Stimulated activated CD8-positive, alpha-beta memory T cell treated with anti-CD3 and anti-CD28 coated beads, Interleukin-7, amount 100 ng/mL, for 48 hours (primary cell): ENCODE measurements at regions not wholly inside any gene's neighbourhood (a gene's known extent, or its start where the extent isn't known, plus 50 kb on each side); places are given as distances from the start of the nearest gene placed in this dataset.
A peak's percentile ranks its signal among the peaks of the same experiment; 100 is the strongest.
"Not testable (repeated sequence)": the region's sequence is repeated elsewhere in the genome, so short reads cannot be mapped to it uniquely, and the experiment has no call there.

Experiments used
- DNase-seq, 2 donors: peaks; one replicate each; pipeline ENCODE4 v3.0.0-alpha.2; 2020; ENCODE audit warnings: low read depth in 1 of 2; ENCODE audit errors: extremely low read depth in 1 of 2

GRCh38 chr15:20204177-20204866 is 337.3 kb downstream of the GOLGA6L6 start:
- DNase-seq, result not testable (repeated sequence)

GRCh38 chr15:20203649-20204150 is 337.9 kb downstream of the GOLGA6L6 start:
- not testable (repeated sequence) for DNase-seq

- DNase-seq, result not testable (repeated sequence)
Measured at GRCh38 chr15:20194591-20195198, 346.9 kb downstream of the GOLGA6L6 start.

GRCh38 chr15:20192982-20193929 is 348.3 kb downstream of the GOLGA6L6 start:
- peak in 1 of 2 donors; percentile 29 for DNase-seq

GRCh38 chr15:20191508-20192125 is 350.0 kb downstream of the GOLGA6L6 start:
- DNase-seq, result not testable (repeated sequence)

- DNase-seq, result not testable (repeated sequence)
Measured at GRCh38 chr15:20188611-20189010, 353.0 kb downstream of the GOLGA6L6 start.

GRCh38 chr15:20187370-20188355 is 353.9 kb downstream of the GOLGA6L6 start:
- DNase-seq, result not testable (repeated sequence)

- not testable (repeated sequence) for DNase-seq
Measured at GRCh38 chr15:20184879-20185278, 356.7 kb downstream of the GOLGA6L6 start.

GRCh38 chr15:20168221-20168620 is 373.4 kb downstream of the GOLGA6L6 start:
- DNase-seq, result not testable (repeated sequence)

- not testable (repeated sequence) for DNase-seq
Measured at GRCh38 chr15:20153528-20153927, 388.1 kb downstream of the GOLGA6L6 start.

GRCh38 chr15:20148679-20149078 is 392.9 kb downstream of the GOLGA6L6 start:
- DNase-seq, result not testable (repeated sequence)

GRCh38 chr15:20148008-20148407 is 393.6 kb downstream of the GOLGA6L6 start:
- not testable (repeated sequence) for DNase-seq

- DNase-seq, result not testable (repeated sequence)
Measured at GRCh38 chr15:20144333-20145036, 397.1 kb downstream of the GOLGA6L6 start.

GRCh38 chr15:20142906-20143305 is 398.7 kb downstream of the GOLGA6L6 start:
- DNase-seq, result not testable (repeated sequence)

- not testable (repeated sequence) for DNase-seq
Measured at GRCh38 chr15:20142410-20142809, 399.2 kb downstream of the GOLGA6L6 start.

- not testable (repeated sequence) for DNase-seq
Measured at GRCh38 chr15:20124668-20125067, 416.9 kb downstream of the GOLGA6L6 start.

GRCh38 chr15:20106026-20106425 is 435.6 kb downstream of the GOLGA6L6 start:
- DNase-seq, result no peak
